Calu3 (cell line): ENCODE measurements at regions not wholly inside any gene's neighbourhood (a gene's known extent, or its start where the extent isn't known, plus 50 kb on each side); places are given as distances from the start of the nearest gene placed in this dataset.

ENCODE experiments used
- BruUV-seq: library from RNA; stranded (reverse); fragments of 400-500 nt; replicated peaks from 2 replicates; lab custom pipeline; 2021; lab: Mats Ljungman, UMichigan
- CTCF ChIA-PET: fragments of 300-600 bp; sonication (Branson Sonifier 250); formaldehyde crosslinking; loops from one replicate; lab custom pipeline; 2022; ENCODE audit warnings: antibody characterized with exemption; lab: Charles Lee
- DNase-seq: peaks from one replicate; pipeline ENCODE4 v3.0.0; 2022
- H3K27ac Mint-ChIP-seq: one replicate; pipeline ENCODE4 v1.8.0; 2022; ENCODE audit warnings: mixed read lengths; ENCODE audit not compliant: unreplicated experiment
- H3K27me3 Mint-ChIP-seq: one replicate; pipeline ENCODE4 v1.8.0; 2022; ENCODE audit warnings: mixed read lengths; ENCODE audit not compliant: unreplicated experiment
- H3K36me3 Mint-ChIP-seq: one replicate; pipeline ENCODE4 v1.8.0; 2022; ENCODE audit warnings: mild to moderate bottlenecking, moderate library complexity, mixed read lengths; ENCODE audit not compliant: insufficient read depth, unreplicated experiment
- H3K4me1 Mint-ChIP-seq: one replicate; pipeline ENCODE4 v1.8.0; 2022; ENCODE audit warnings: mild to moderate bottlenecking, low read depth, mixed read lengths; ENCODE audit not compliant: unreplicated experiment
- H3K4me3 Mint-ChIP-seq: one replicate; pipeline ENCODE4 v1.8.0; 2022; ENCODE audit warnings: mild to moderate bottlenecking, low read depth, moderate library complexity, mixed read lengths; ENCODE audit not compliant: unreplicated experiment
- H3K9me3 Mint-ChIP-seq: one replicate; pipeline ENCODE4 v1.8.0; 2022; ENCODE audit warnings: low read depth, mixed read lengths; ENCODE audit not compliant: unreplicated experiment
- intact Hi-C: fragments of 100-400 bp; cut with micrococcal nuclease; formaldehyde crosslinking; loops from one replicate; pipeline ENCODE4 v1.10.0; 2022; ENCODE audit not compliant: unreplicated experiment
- TF ChIP-seq, protein P1 (sequence below): fragments of 200-600 bp; IDR thresholded peaks from one replicate; pipeline ENCODE4 v1.8.0; 2022; ENCODE audit warnings: antibody characterized with exemption; ENCODE audit not compliant: unreplicated experiment

DNA sequence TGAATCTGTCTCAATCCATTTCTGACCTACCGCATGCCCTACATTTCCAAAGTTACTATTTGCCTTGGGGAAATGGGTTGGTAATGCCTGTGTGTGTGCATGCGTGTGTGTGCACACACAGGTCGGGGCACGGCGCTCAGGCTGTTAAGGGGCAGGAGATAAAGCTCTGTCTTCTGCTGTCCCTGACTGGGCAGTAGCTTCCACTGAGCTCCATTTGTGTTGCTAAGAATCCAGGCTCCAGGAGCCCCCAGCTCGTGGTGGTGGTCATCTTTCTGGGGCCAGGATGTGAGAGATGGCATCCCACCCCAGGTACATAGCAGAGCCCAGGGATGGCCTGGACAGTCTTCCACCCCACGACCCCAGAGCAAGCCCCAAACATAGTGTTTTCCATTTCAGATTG is 66.7 kb upstream of the HS6ST1 start:
- CTCF ChIA-PET: no interaction called here
- intact Hi-C loops: no loop called here
- Mint-ChIP-seq H3K4me1 (no peaks in the 10 kb centered on the region), H3K27me3 (no peaks in the 10 kb centered on the region), H3K4me3 (no peak overlapping the region), H3K36me3 (no peaks in the 10 kb centered on the region), H3K9me3 (no peaks in the 10 kb centered on the region), H3K27ac (no peak overlapping the region)
- TF ChIP-seq, protein P1, sequence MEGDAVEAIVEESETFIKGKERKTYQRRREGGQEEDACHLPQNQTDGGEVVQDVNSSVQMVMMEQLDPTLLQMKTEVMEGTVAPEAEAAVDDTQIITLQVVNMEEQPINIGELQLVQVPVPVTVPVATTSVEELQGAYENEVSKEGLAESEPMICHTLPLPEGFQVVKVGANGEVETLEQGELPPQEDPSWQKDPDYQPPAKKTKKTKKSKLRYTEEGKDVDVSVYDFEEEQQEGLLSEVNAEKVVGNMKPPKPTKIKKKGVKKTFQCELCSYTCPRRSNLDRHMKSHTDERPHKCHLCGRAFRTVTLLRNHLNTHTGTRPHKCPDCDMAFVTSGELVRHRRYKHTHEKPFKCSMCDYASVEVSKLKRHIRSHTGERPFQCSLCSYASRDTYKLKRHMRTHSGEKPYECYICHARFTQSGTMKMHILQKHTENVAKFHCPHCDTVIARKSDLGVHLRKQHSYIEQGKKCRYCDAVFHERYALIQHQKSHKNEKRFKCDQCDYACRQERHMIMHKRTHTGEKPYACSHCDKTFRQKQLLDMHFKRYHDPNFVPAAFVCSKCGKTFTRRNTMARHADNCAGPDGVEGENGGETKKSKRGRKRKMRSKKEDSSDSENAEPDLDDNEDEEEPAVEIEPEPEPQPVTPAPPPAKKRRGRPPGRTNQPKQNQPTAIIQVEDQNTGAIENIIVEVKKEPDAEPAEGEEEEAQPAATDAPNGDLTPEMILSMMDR: no peak
- DNase-seq: no peak
- no TSS peak for BruUV-seq

DNA sequence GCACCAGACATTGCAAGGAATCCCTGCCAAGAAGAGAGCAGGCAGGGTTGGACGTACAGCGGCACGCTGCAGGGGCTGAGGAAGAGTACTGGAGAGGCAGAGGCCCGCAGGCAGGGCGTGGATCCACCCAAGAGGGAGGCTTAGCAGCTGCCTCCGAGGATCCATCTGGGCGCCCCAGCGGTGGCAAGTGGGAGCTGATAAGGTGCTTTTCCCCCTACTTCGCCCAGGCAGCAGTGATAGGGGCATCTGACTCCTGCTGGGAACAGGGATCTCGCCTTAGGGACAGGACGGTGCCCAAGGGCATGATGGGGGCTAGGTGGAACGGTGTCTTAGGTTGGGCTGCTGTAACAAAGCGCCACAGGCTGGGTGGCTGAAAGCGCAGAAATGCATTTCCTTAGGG is 67.4 kb upstream of the HS6ST1 start:
- no TSS peak for BruUV-seq
- H3K9me3 Mint-ChIP-seq: no peaks in the 10 kb centered on the region
- TF ChIP-seq, protein P1: no peak
- H3K4me3 Mint-ChIP-seq: no peak overlapping the region
- no peaks in the 10 kb centered on the region for H3K4me1 Mint-ChIP-seq
- no peaks in the 10 kb centered on the region for H3K36me3 Mint-ChIP-seq
- DNase-seq: no peak
- intact Hi-C loops: no loop called here
- CTCF ChIA-PET: no interaction called here
- no peak overlapping the region for H3K27ac Mint-ChIP-seq
- no peaks in the 10 kb centered on the region for H3K27me3 Mint-ChIP-seq

DNA sequence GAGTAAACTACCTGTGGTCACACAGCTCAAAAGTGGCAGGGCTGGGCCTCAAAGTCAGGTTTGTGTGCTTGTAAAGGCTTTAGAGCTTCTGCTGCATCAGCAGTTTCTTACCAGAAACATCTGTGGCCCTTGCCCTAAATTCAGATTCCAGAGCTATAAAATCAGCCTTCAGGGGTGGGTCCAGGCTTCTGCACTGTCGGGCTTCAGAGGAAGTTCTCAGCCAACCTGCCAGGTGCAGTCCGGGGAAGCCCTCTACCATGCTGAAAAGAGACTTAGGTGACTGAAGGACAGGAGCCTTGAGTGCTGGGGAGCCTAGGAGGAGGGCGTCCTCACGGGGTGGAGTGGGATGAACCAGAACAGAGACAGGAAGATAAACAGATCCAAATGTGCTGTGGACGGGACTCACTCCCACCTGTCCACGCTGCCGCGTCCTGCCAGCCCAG is 69.9 kb upstream of the HS6ST1 start:
- Mint-ChIP-seq H3K27me3 (no peaks in the 10 kb centered on the region), H3K36me3 (peaks cover 3% of the 10 kb centered on the region), H3K9me3 (no peaks in the 10 kb centered on the region), H3K27ac (no peak overlapping the region), H3K4me1 (peaks cover 12% of the 10 kb centered on the region), H3K4me3 (no peak overlapping the region)
- TF ChIP-seq, protein P1: no peak
- intact Hi-C loops: no loop called here
- DNase-seq: no peak
- no TSS peak for BruUV-seq
- CTCF ChIA-PET: no interaction called here

DNA sequence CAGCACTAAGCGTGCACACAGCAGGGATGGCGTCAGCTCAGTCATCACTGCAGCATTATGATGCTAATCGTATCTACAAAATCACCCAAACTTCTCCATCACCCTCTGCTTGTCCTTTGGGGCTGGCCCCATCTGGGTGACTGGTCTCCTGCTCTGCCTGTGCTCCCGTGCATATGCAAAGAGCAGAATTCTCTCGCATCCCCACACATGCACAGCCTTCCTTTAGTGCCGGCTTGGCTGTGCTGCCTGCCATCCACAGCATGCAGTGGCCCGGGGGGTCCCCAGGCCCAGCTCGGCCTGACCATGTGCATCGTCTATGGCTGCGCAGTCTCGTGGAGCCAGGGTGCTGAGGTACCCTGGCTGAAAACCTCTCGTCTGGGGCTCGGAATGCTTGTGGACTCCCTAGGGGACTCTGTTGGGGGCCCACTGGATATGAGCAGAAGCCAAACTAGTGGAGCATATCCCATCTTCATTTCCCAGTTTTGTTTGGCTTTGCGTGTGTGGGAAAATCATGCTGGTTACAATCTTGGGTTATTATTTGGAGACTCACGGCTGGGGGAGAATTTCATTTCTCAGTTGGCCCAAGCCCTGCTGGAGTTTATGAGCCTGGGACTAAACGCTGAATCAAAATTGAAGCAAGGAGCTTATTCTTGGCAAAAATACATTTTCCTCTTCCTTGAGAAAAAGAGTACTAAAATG is 70.9 kb upstream of the HS6ST1 start:
- H3K4me1 Mint-ChIP-seq: peaks cover 12% of the 10 kb centered on the region
- no peak for DNase-seq
- H3K27ac Mint-ChIP-seq: no peak overlapping the region
- CTCF ChIA-PET: no interaction called here
- H3K4me3 Mint-ChIP-seq: no peak overlapping the region
- BruUV-seq: no TSS peak
- H3K27me3 Mint-ChIP-seq: no peaks in the 10 kb centered on the region
- intact Hi-C loops: no loop called here
- H3K9me3 Mint-ChIP-seq: no peaks in the 10 kb centered on the region
- TF ChIP-seq, protein P1: no peak
- H3K36me3 Mint-ChIP-seq: peaks cover 5% of the 10 kb centered on the region
